ENCODE measurements at regions not wholly inside any gene's neighbourhood (a gene's known extent, or its start where the extent isn't known, plus 50 kb on each side); places are given as distances from the start of the nearest gene placed in this dataset.

GRCh38 chr10:124342821-124343170 is 75.9 kb downstream of the OAT start:
- Mint-ChIP-seq H3K27ac (no peak overlapping the region), H3K9me3 (no peaks in the 10 kb centered on the region)

GRCh38 chr10:124342136-124342820 is 76.4 kb downstream of the OAT start:
- H3K4me3 Mint-ChIP-seq, result no peak overlapping the region
- no peaks in the 10 kb centered on the region for H3K9me3 Mint-ChIP-seq
- H3K36me3 Mint-ChIP-seq, result no peaks in the 10 kb centered on the region
- no peaks in the 10 kb centered on the region for H3K27me3 Mint-ChIP-seq (ENCODE audit: low read depth)
- TF ChIP-seq CTCF (IDR thresholded peaks at IDR 0.05; ENCODE audit: unreplicated experiment), result no peak
- no peak overlapping the region for H3K27ac Mint-ChIP-seq
- no peak for DNase-seq (ENCODE audit: low spot score in 2 of 2, unreplicated experiment in 2 of 2)
- H3K4me1 Mint-ChIP-seq, result peaks cover 7% of the 10 kb centered on the region

More at GRCh38 chr10:124342821-124343170, 75.9 kb downstream of the OAT start:
- Mint-ChIP-seq H3K27me3 (ENCODE audit: low read depth) (no peaks in the 10 kb centered on the region), H3K4me1 (peaks cover 7% of the 10 kb centered on the region), H3K4me3 (no peak overlapping the region), H3K36me3 (no peaks in the 10 kb centered on the region)
- no peak for DNase-seq (ENCODE audit: low spot score in 2 of 2, unreplicated experiment in 2 of 2)
- TF ChIP-seq CTCF (IDR thresholded peaks at IDR 0.05; ENCODE audit: unreplicated experiment), result no peak

- no peak for DNase-seq (ENCODE audit: low spot score in 2 of 2, unreplicated experiment in 2 of 2)
- Mint-ChIP-seq H3K27ac (no peak overlapping the region), H3K9me3 (no peaks in the 10 kb centered on the region), H3K4me1 (peaks cover 7% of the 10 kb centered on the region), H3K4me3 (no peak overlapping the region), H3K36me3 (no peaks in the 10 kb centered on the region), H3K27me3 (ENCODE audit: low read depth) (no peaks in the 10 kb centered on the region)
- TF ChIP-seq CTCF (IDR thresholded peaks at IDR 0.05; ENCODE audit: unreplicated experiment), result no peak
Measured at GRCh38 chr10:124341768-124342135, 77.0 kb downstream of the OAT start.

DNA sequence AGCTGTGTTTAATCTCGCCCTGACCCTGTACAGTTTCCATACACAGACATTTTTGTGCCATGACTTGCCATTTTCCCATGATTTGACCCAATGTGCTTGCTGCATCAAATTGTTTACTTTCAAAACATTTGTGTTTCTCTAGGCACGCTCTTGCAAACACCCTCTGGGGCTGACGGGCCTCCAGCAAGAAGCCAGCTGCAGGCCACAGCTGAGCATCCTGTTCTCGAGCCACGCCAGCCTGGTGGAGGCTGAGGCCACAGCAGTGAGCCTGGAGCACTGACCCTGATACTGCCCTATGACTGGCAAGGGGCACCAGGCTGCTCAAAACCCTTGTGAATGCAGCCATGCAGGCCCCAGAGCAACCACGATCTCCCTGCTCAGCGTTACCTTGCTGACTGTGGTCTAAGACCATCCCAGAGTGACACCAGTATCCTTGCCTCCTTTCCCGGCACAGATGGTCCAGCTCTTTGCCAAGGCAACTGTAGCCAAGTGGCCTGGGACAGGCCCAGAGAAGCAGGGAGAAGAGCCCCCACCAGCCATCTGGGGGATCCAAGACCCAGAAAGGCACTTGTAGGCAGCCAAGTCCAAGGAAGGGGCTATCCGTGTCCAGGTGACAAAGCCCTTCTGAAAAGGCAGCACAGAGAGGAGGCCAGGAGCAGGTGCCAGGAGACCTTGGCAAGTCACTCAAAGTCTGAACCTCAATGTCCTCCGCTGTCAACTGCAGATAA is 78.5 kb downstream of the OAT start:
- no peak for TF ChIP-seq CTCF (IDR thresholded peaks at IDR 0.05; ENCODE audit: unreplicated experiment)
- Mint-ChIP-seq H3K9me3 (peaks cover 12% of the 10 kb centered on the region), H3K36me3 (no peaks in the 10 kb centered on the region), H3K27me3 (ENCODE audit: low read depth) (no peaks in the 10 kb centered on the region), H3K4me1 (peaks cover 7% of the 10 kb centered on the region), H3K4me3 (no peak overlapping the region), H3K27ac (peak overlapping the region; percentile 30)
- DNase-seq (ENCODE audit: low spot score in 2 of 2, unreplicated experiment in 2 of 2), result peak in 1 of 2 experiments; percentile 36

- peak in 1 of 2 experiments; percentile 36 for DNase-seq (ENCODE audit: low spot score in 2 of 2, unreplicated experiment in 2 of 2)
- no peaks in the 10 kb centered on the region for H3K36me3 Mint-ChIP-seq
- H3K9me3 Mint-ChIP-seq, result peaks cover 13% of the 10 kb centered on the region
- no peak overlapping the region for H3K4me3 Mint-ChIP-seq
- H3K27ac Mint-ChIP-seq, result peak overlapping the region; percentile 30
- H3K27me3 Mint-ChIP-seq (ENCODE audit: low read depth), result peaks cover 1% of the 10 kb centered on the region
- H3K4me1 Mint-ChIP-seq, result peaks cover 8% of the 10 kb centered on the region
- no peak for TF ChIP-seq CTCF (IDR thresholded peaks at IDR 0.05; ENCODE audit: unreplicated experiment)
Measured at GRCh38 chr10:124339119-124340032, 79.3 kb downstream of the OAT start.

All from mesothelial cell of epicardium (in vitro differentiated cells).